GM19452 (cell line): ENCODE measurements at regions not wholly inside any gene's neighbourhood (a gene's known extent, or its start where the extent isn't known, plus 50 kb on each side); places are given as distances from the start of the nearest gene placed in this dataset.

Experiments
- ATAC-seq: cut with Tn5 transposase; IDR thresholded peaks from one replicate; pipeline ENCODE4 v1.9.1; 2021; ENCODE audit not compliant: unreplicated experiment

- ATAC-seq = no peak
Measured at GRCh38 chr10:36254199-36254598, 612.1 kb upstream of the FZD8 start.

GRCh38 chr10:36253731-36254130 is 611.6 kb upstream of the FZD8 start:
- ATAC-seq = no peak

GRCh38 chr10:36251068-36251467 is 609.0 kb upstream of the FZD8 start:
- ATAC-seq = no peak

GRCh38 chr10:36248304-36248981 is 606.3 kb upstream of the FZD8 start:
- ATAC-seq = no peak

GRCh38 chr10:36247478-36247877 is 605.4 kb upstream of the FZD8 start:
- ATAC-seq = no peak

- ATAC-seq = no peak
Measured at GRCh38 chr10:36236931-36237330, 594.8 kb upstream of the FZD8 start.

- ATAC-seq = no peak
Measured at GRCh38 chr10:36236341-36236740, 594.2 kb upstream of the FZD8 start.

GRCh38 chr10:36232935-36233334 is 590.8 kb upstream of the FZD8 start:
- ATAC-seq = no peak

GRCh38 chr10:36224431-36224985 is 582.4 kb upstream of the FZD8 start:
- no peak for ATAC-seq

- ATAC-seq = no peak
Measured at GRCh38 chr10:36221101-36221500, 579.0 kb upstream of the FZD8 start.

GRCh38 chr10:36220151-36220550 is 578.1 kb upstream of the FZD8 start:
- no peak for ATAC-seq

- ATAC-seq = no peak
Measured at GRCh38 chr10:36211856-36212255, 569.8 kb upstream of the FZD8 start.

GRCh38 chr10:36209480-36209879 is 567.4 kb upstream of the FZD8 start:
- no peak for ATAC-seq

GRCh38 chr10:36202881-36203280 is 560.8 kb upstream of the FZD8 start:
- no peak for ATAC-seq

GRCh38 chr10:36200577-36200976 is 558.5 kb upstream of the FZD8 start:
- ATAC-seq = no peak

GRCh38 chr10:36198322-36198721 is 556.2 kb upstream of the FZD8 start:
- ATAC-seq = no peak

GRCh38 chr10:36195364-36195763 is 553.3 kb upstream of the FZD8 start:
- no peak for ATAC-seq

GRCh38 chr10:36194276-36194675 is 552.2 kb upstream of the FZD8 start:
- no peak for ATAC-seq

- ATAC-seq = no peak
Measured at GRCh38 chr10:36191009-36191408, 548.9 kb upstream of the FZD8 start.

- no peak for ATAC-seq
Measured at GRCh38 chr10:36188461-36188860, 546.4 kb upstream of the FZD8 start.

- no peak for ATAC-seq
Measured at GRCh38 chr10:36188080-36188453, 546.0 kb upstream of the FZD8 start.

- ATAC-seq = no peak
Measured at GRCh38 chr10:36187380-36188079, 545.4 kb upstream of the FZD8 start.

GRCh38 chr10:36185097-36185496 is 543.0 kb upstream of the FZD8 start:
- no peak for ATAC-seq
